BLaER1 treated with 17β-estradiol and CSF1 and Interleukin-3, amounts not matched to agents 10 nM and 100 nM (cell line): ENCODE measurements at regions not wholly inside any gene's neighbourhood (a gene's known extent, or its start where the extent isn't known, plus 50 kb on each side); places are given as distances from the start of the nearest gene placed in this dataset.
"Not testable (repeated sequence)": the region's sequence is repeated elsewhere in the genome, so short reads cannot be mapped to it uniquely, and the experiment has no call there.

Source experiments
- H3K27ac ChIP-seq, 11 experiments: shearing (Covaris generic); formaldehyde crosslinking; 2 replicates each; pipeline ENCODE4 v1.8.1; 2022
- H3K27me3 ChIP-seq, 11 experiments: shearing (Covaris generic); formaldehyde crosslinking; 2 replicates each; pipeline ENCODE4 v1.8.1; 2022
- H3K36me3 ChIP-seq, 11 experiments: shearing (Covaris generic); formaldehyde crosslinking; 2 replicates each; pipeline ENCODE4 v1.8.1; 2022
- H3K4me1 ChIP-seq, 10 experiments: shearing (Covaris generic); formaldehyde crosslinking; 2 replicates each; pipeline ENCODE4 v1.8.1; 2022
- H3K4me2 ChIP-seq, 11 experiments: shearing (Covaris generic); formaldehyde crosslinking; 2 replicates each; pipeline ENCODE4 v1.8.1; 2022
- H3K4me3 ChIP-seq, 10 experiments: shearing (Covaris generic); formaldehyde crosslinking; 2 replicates each; pipeline ENCODE4 v1.8.1; 2022
- H3K9ac ChIP-seq, 11 experiments: shearing (Covaris generic); formaldehyde crosslinking; 2 replicates each; pipeline ENCODE4 v1.8.1; 2022
- H3K9me3 ChIP-seq, 11 experiments: shearing (Covaris generic); formaldehyde crosslinking; replicated peaks in 1 of 11; 2 replicates each; pipeline ENCODE4 v1.8.1; 2022
- H4K20me1 ChIP-seq, 11 experiments: shearing (Covaris generic); formaldehyde crosslinking; 2 replicates each; pipeline ENCODE4 v1.8.1; 2022
- Cebpa-rat ChIP-seq, 11 experiments: shearing (Covaris generic); IDR thresholded peaks; 2 replicates each; pipeline ENCODE4 v1.8.1; 2022

DNA sequence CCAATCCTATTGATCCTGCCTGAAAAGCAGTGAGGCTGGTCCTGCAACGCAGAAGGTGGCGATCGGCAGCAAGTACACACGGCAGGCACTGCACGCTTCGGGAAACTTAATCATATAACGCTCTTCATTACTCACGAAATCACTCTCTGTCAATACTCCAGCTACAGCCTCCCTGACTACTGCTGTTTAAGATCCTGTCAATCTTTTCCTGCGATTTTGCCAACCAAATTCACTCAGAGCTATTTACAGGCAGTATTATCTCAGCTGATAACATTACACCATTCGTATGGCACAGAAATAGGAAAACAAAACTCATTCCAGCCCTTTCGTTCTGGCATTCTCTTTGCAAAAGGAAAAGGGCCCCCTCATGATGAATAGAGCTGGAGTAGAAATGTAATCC is 262.4 kb upstream of the CDH8 start:
- TF ChIP-seq Cebpa-rat (IDR thresholded peaks at IDR 0.05), result no peak
- Histone ChIP-seq H3K4me1 (no peaks in the 10 kb centered on the region), H3K4me2 (no peak overlapping the region), H4K20me1 (no peaks in the 10 kb centered on the region), H3K27me3 (no peaks in the 10 kb centered on the region), H3K9me3 (peaks cover 0 to 5% (median 0%) of the 10 kb centered on the region in 11 experiments; a peak in 1 of 22 replicates), H3K9ac (no peak overlapping the region), H3K4me3 (no peak overlapping the region), H3K36me3 (no peaks in the 10 kb centered on the region), H3K27ac (no peak overlapping the region)

- H3K36me3 ChIP-seq, result no peaks in the 10 kb centered on the region
- no peak overlapping the region for H3K4me2 ChIP-seq
- H3K27me3 ChIP-seq, result no peaks in the 10 kb centered on the region
- H3K9me3 ChIP-seq, result no peaks in the 10 kb centered on the region
- no peak for TF ChIP-seq Cebpa-rat (IDR thresholded peaks at IDR 0.05)
- H3K27ac ChIP-seq, result no peak overlapping the region
- H3K9ac ChIP-seq, result no peak overlapping the region
- H4K20me1 ChIP-seq, result no peaks in the 10 kb centered on the region
- H3K4me3 ChIP-seq, result no peak overlapping the region
- H3K4me1 ChIP-seq, result no peaks in the 10 kb centered on the region
Measured at GRCh38 chr16:62294213-62294972, 258.2 kb upstream of the CDH8 start.

GRCh38 chr16:62288990-62289629 is 252.9 kb upstream of the CDH8 start:
- Histone ChIP-seq H3K27me3 (no peaks in the 10 kb centered on the region), H4K20me1 (no peaks in the 10 kb centered on the region), H3K27ac (no peak overlapping the region), H3K36me3 (no peaks in the 10 kb centered on the region), H3K4me3 (no peak overlapping the region), H3K9me3 (no peaks in the 10 kb centered on the region), H3K9ac (no peak overlapping the region), H3K4me2 (0 out of 22 replicates have a peak overlapping the region, but pooled peaks of 2 of the 11 experiments have one; percentile 4 to 24), H3K4me1 (peaks cover 0 to 4% (median 0%) of the 10 kb centered on the region in 10 experiments; a peak in 1 of 20 replicates)
- TF ChIP-seq Cebpa-rat (IDR thresholded peaks at IDR 0.05), result no peak

DNA sequence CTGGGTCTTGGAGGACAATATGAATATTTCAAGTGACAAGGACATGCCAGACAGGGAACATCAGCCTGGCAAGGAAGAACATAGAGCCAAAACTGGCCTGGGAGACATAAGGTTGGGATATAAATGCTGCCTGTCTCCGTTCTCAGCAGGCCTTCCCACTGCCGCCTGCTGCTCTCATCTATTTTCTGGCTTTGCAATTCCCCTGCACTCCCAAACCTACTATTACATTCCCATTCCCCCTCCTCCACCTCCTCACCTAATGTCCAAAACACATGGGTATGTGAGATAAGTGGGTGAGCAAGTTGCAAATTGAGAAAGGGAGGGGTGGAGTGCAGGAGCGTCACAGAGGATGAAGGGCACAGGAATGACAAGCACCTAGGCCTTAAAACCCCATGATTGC is 244.3 kb upstream of the CDH8 start:
- H3K9ac ChIP-seq, result no peak overlapping the region
- no peak overlapping the region for H3K27ac ChIP-seq
- no peak overlapping the region for H3K4me3 ChIP-seq
- H3K4me1 ChIP-seq, result no peaks in the 10 kb centered on the region
- no peaks in the 10 kb centered on the region for H3K9me3 ChIP-seq
- TF ChIP-seq Cebpa-rat (IDR thresholded peaks at IDR 0.05), result no peak
- no peaks in the 10 kb centered on the region for H4K20me1 ChIP-seq
- H3K36me3 ChIP-seq, result no peaks in the 10 kb centered on the region
- H3K4me2 ChIP-seq, result no peak overlapping the region
- H3K27me3 ChIP-seq, result no peaks in the 10 kb centered on the region

GRCh38 chr16:62277942-62278341 is 241.7 kb upstream of the CDH8 start:
- H3K4me2 ChIP-seq, result no peak overlapping the region
- no peaks in the 10 kb centered on the region for H3K9me3 ChIP-seq
- no peak overlapping the region for H3K9ac ChIP-seq
- peaks cover 0 to 16% (median 0%) of the 10 kb centered on the region in 10 experiments; a peak in 7 of 20 replicates for H3K4me1 ChIP-seq
- H3K27me3 ChIP-seq, result no peaks in the 10 kb centered on the region
- no peak for TF ChIP-seq Cebpa-rat (IDR thresholded peaks at IDR 0.05)
- no peaks in the 10 kb centered on the region for H4K20me1 ChIP-seq
- no peak overlapping the region for H3K4me3 ChIP-seq
- no peak overlapping the region for H3K27ac ChIP-seq
- H3K36me3 ChIP-seq, result no peaks in the 10 kb centered on the region

DNA sequence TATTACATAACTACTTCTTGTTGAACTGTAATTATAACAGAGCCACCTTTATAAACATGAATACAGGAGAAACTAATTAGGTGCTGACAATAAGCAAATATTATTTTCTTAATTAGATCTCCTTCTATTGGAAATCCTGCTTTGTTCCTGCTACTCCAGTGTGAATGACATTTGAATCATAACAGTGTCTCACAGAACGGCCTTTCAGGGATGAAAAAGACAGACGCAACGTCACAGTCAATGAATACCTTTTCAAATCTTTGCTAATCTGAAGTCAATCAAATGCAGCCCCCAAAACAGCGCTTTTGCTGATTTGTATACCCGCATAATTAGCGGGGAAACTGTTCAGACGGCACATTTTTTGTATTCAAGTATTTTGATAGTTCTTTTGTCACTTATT is 240.4 kb upstream of the CDH8 start:
- no peak overlapping the region for H3K4me3 ChIP-seq
- peaks cover 0 to 29% (median 9%) of the 10 kb centered on the region in 10 experiments; a peak in 10 of 20 replicates for H3K4me1 ChIP-seq
- TF ChIP-seq Cebpa-rat (IDR thresholded peaks at IDR 0.05), result no peak
- no peaks in the 10 kb centered on the region for H3K9me3 ChIP-seq
- H3K36me3 ChIP-seq, result no peaks in the 10 kb centered on the region
- no peaks in the 10 kb centered on the region for H3K27me3 ChIP-seq
- H3K4me2 ChIP-seq, result no peak overlapping the region
- H3K9ac ChIP-seq, result no peak overlapping the region
- H3K27ac ChIP-seq, result no peak overlapping the region
- no peaks in the 10 kb centered on the region for H4K20me1 ChIP-seq

DNA sequence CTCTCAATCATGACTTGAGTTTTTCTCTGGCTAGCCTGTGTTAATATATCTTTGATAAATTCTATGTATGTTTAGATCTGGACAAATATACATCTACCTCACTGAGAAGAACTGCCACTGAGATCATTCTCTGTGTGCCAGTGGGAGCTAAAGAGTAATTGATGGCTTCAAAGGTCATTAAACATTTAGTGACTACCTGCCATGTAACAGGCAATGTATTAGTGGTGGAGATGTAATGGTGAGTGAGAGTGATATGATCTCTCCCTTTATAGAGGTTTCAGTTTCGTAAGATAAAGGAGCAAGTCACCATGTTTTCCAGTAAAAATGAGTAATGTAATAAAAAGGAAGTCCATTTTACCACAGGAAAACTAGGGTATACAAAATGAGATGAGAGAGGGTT is 235.8 kb upstream of the CDH8 start:
- H3K9me3 ChIP-seq, result no peaks in the 10 kb centered on the region
- peaks cover 0 to 32% (median 9%) of the 10 kb centered on the region in 10 experiments; a peak in 10 of 20 replicates for H3K4me1 ChIP-seq
- peak overlapping the region in 6 of 11 experiments; percentile 1 to 65 (median 44); a peak in 9 of 22 replicates for H3K27ac ChIP-seq
- H3K4me2 ChIP-seq, result peak overlapping the region in 5 of 11 experiments; percentile 57 to 74 (median 59); a peak in 10 of 22 replicates
- H3K9ac ChIP-seq, result peak overlapping the region in 2 of 11 experiments; percentile 11 to 45; a peak in 1 of 22 replicates
- H4K20me1 ChIP-seq, result no peaks in the 10 kb centered on the region
- H3K36me3 ChIP-seq, result no peaks in the 10 kb centered on the region
- H3K4me3 ChIP-seq, result no peak overlapping the region
- no peak for TF ChIP-seq Cebpa-rat (IDR thresholded peaks at IDR 0.05)
- no peaks in the 10 kb centered on the region for H3K27me3 ChIP-seq

- no peak for TF ChIP-seq Cebpa-rat (IDR thresholded peaks at IDR 0.05)
- peaks cover 9 to 24% (median 15%) of the 10 kb centered on the region in 11 experiments; a peak in 18 of 22 replicates for H3K9me3 ChIP-seq
- peaks cover 0 to 8% (median 0%) of the 10 kb centered on the region in 10 experiments; a peak in 1 of 20 replicates for H3K4me1 ChIP-seq
- H3K27me3 ChIP-seq, result no peaks in the 10 kb centered on the region
- no peaks in the 10 kb centered on the region for H4K20me1 ChIP-seq
- no peak overlapping the region for H3K4me2 ChIP-seq
- H3K4me3 ChIP-seq, result no peak overlapping the region
- no peak overlapping the region for H3K9ac ChIP-seq
- H3K27ac ChIP-seq, result no peak overlapping the region
- H3K36me3 ChIP-seq, result no peaks in the 10 kb centered on the region
Measured at GRCh38 chr16:62261760-62262159, 225.5 kb upstream of the CDH8 start.

GRCh38 chr16:62258931-62259435 is 222.7 kb upstream of the CDH8 start:
- peak overlapping the region in 1 of 11 experiments; percentile 37; a peak in 1 of 22 replicates for H3K27ac ChIP-seq
- not testable (repeated sequence) for H3K36me3 ChIP-seq, H3K4me1 ChIP-seq, H4K20me1 ChIP-seq, H3K27me3 ChIP-seq, H3K9ac ChIP-seq, H3K9me3 ChIP-seq, H3K4me3 ChIP-seq
- peak overlapping the region in 2 of 11 experiments; percentile 9 to 29; a peak in 1 of 22 replicates for H3K4me2 ChIP-seq
